SK-N-MC (cell line): ENCODE measurements at regions not wholly inside any gene's neighbourhood (a gene's known extent, or its start where the extent isn't known, plus 50 kb on each side); places are given as distances from the start of the nearest gene placed in this dataset.

Source experiments
- EZH2 ChIP-seq: fragments of 200-600 bp; sonication (generic); IDR thresholded peaks from one replicate; pipeline ENCODE4 v1.6.1; 2017; ENCODE audit warnings: antibody characterized with exemption
- FOXP2 ChIP-seq: optimal IDR thresholded peaks from 2 replicates; pipeline ENCODE3; 2011; ENCODE audit warnings: mild to moderate bottlenecking, moderate library complexity; ENCODE audit not compliant: insufficient read depth; ENCODE audit errors: extremely low read length, control extremely low read depth
- POLR2AphosphoS5 ChIP-seq: IDR thresholded peaks from 2 replicates; pipeline ENCODE4 v1.6.1; 2012; ENCODE audit warnings: mild to moderate bottlenecking, low read depth, low read length, borderline replicate concordance

- no peak for TF ChIP-seq POLR2AphosphoS5
- no peak for TF ChIP-seq EZH2
- TF ChIP-seq FOXP2, result no peak
These were observed 353.8 kb downstream of the NAP1L3 start for GRCh38 chrX:93319609-93320008.
